Gastrocnemius medialis (tissue), 4 donors: ENCODE measurements at regions not wholly inside any gene's neighbourhood (a gene's known extent, or its start where the extent isn't known, plus 50 kb on each side); places are given as distances from the start of the nearest gene placed in this dataset.

Source experiments
- ATAC-seq, 2 donors: fragments of 150-250 bp; one replicate each; pipeline ENCODE4 v1.9.1; 2016
- DNase-seq, 2 donors: peaks; one replicate each; pipeline ENCODE4 v3.0.0-alpha.2; 2019
- H3K27ac ChIP-seq, 4 donors: fragments of 200-600 bp; sonication (generic); 1 replicate in 1 of 4; 2 replicates in 3 of 4; pipeline ENCODE4 v1.5.1; 2016 to 2018; ENCODE audit warnings: mild to moderate bottlenecking in 2 of 4, moderate library complexity in 1 of 4
- H3K27me3 ChIP-seq, 3 donors: fragments of 200-600 bp; sonication (generic) in 2 of 3; 1 replicate in 1 of 3; 2 replicates in 2 of 3; pipeline versions ENCODE4 v1.5.1 to v1.6.0; 2016 to 2019; ENCODE audit warnings: mild to moderate bottlenecking in 1 of 3, moderate library complexity in 1 of 3
- H3K36me3 ChIP-seq, 2 donors: fragments of 200-600 bp; sonication (generic) in 1 of 2; one replicate each; pipeline ENCODE4 v1.5.1; 2017 to 2018
- H3K4me1 ChIP-seq, 2 donors: fragments of 200-600 bp; sonication (generic) in 1 of 2; one replicate each; pipeline ENCODE4 v1.5.1; 2016 to 2017; ENCODE audit warnings: mild to moderate bottlenecking in 2 of 2
- H3K4me3 ChIP-seq, 4 donors: fragments of 200-600 bp; sonication (generic) in 3 of 4; 1 replicate in 1 of 4; 2 replicates in 3 of 4; pipeline ENCODE4 v1.5.1; 2016 to 2019; ENCODE audit warnings: mild to moderate bottlenecking in 2 of 4
- H3K9me3 ChIP-seq, 3 donors: fragments of 200-600 bp; sonication (generic) in 2 of 3; 1 replicate in 1 of 3; 2 replicates in 2 of 3; pipeline ENCODE4 v1.5.1; 2016 to 2019
- CTCF ChIP-seq, 5 experiments: fragments of 450-650 bp in 3 of 5; fragments of 200-600 bp in 2 of 5; sonication (generic) in 2 of 5; IDR thresholded peaks in 4 of 5; conservative IDR thresholded peaks in 1 of 5; 1 replicate in 4 of 5; 2 replicates in 1 of 5; pipeline ENCODE4 v1.5.1; 2016 to 2019; ENCODE audit warnings: antibody characterized with exemption in 5 of 5, mild to moderate bottlenecking in 3 of 5, moderate library complexity in 3 of 5
- POLR2A ChIP-seq, 2 donors: fragments of 450-650 bp; IDR thresholded peaks; one replicate each; pipeline ENCODE4 v1.6.1; 2017; ENCODE audit warnings: antibody characterized with exemption in 2 of 2, mild to moderate bottlenecking in 2 of 2, moderate library complexity in 2 of 2
- in situ Hi-C, 4 donors: fragments of 200-750 bp; cut with MboI; loops; one replicate each; pipeline versions ENCODE4 v1.15.0 to v1.8.0; 2017; ENCODE audit warnings: low sequenced_read_pairs in 4 of 4
- intact Hi-C: fragments of 100-400 bp; cut with DNase I; formaldehyde crosslinking; loops from one replicate; pipeline ENCODE4 v1.15.1; 2023; ENCODE audit warnings: low total_unique reads

DNA sequence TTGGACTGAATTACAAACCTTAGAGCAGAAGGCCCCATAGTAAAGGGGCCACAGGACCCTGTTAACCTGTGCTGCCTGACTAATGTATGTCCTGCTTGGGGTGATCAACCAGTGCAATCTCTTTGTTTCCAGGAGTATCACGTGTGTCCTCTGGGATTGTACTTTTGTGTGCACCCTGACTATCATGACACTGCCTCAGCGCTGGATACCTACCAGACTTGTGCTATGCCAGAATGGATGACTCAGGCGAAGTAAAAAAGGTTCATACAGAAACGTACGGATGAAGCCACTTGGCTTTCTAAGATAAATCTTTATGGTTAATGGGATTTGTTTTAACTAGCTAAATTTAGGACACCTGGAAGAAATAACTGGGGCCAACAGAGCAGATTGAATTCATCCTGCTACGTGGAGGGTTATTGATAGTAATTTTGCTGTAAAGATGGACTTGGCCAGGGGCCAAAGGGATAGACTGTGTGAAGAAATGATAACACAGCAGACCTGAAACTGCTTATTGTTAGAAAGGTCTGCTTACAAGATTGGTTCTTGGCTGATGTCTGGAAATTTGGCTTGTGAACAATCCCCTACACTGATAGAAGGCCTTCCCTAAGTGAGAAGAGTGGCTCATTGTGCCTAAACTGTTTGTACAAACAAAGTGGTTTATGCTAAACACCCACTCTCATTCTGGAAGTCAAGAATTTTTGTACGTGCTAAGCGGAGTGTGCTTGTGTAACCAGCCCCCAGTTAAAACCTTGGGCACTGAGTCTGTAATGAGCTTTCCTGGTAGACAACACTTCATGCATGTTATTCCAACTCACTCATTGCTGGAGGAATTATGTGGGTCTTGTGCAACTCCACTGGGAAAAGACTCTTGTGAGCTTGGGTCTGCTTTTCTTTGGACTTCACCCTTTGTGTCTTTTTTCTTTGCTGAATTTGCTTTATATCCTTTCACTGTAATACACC, 750.5 kb upstream of the HTR2C start:
- intact Hi-C loops (no loop called here), in situ Hi-C loops (no loop called here)
- H3K27me3 ChIP-seq = peaks cover 0 to 2% (median 0%) of the 10 kb centered on the region in 3 donors
- H3K27ac ChIP-seq = no peak overlapping the region
- ATAC-seq = no peak
- no peaks in the 10 kb centered on the region for H3K4me1 ChIP-seq
- no peak for DNase-seq
- no peaks in the 10 kb centered on the region for H3K9me3 ChIP-seq
- H3K36me3 ChIP-seq = no peaks in the 10 kb centered on the region
- H3K4me3 ChIP-seq = no peak overlapping the region
- TF ChIP-seq POLR2A (IDR thresholded peaks at IDR 0.05) (no peak), CTCF (IDR thresholded peaks at IDR 0.05 in 4 of 5, conservative IDR thresholded peaks at IDR 0.05 in 1 of 5) (no peak)

DNA sequence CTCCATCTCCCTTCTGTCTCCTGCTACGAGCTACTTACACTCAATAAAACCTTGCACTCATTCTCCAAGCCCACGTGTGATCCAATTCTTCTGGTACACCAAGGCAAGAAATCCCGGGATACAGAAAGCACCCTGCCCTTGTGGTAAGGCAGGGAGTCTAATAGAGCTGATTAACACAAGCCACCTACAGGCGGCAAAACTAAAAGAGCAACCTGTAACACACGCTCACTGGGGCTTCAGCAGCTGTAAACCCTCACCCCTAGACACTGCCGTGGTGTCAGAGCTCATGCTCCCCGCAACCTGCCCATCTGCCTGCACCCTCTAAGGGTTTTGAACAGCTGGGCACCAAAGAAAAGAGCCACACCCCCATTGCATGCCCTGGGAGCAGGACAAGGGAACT, 755.4 kb upstream of the HTR2C start:
- in situ Hi-C loops = no loop called here
- no peak overlapping the region for H3K4me3 ChIP-seq
- no peak for DNase-seq
- H3K36me3 ChIP-seq = no peaks in the 10 kb centered on the region
- H3K27ac ChIP-seq = no peak overlapping the region
- TF ChIP-seq CTCF (IDR thresholded peaks at IDR 0.05 in 4 of 5, conservative IDR thresholded peaks at IDR 0.05 in 1 of 5) = no peak
- TF ChIP-seq POLR2A (IDR thresholded peaks at IDR 0.05) = no peak
- no peaks in the 10 kb centered on the region for H3K9me3 ChIP-seq
- ATAC-seq = no peak
- H3K4me1 ChIP-seq = no peaks in the 10 kb centered on the region
- H3K27me3 ChIP-seq = peaks cover 0 to 4% (median 0%) of the 10 kb centered on the region in 3 donors
- intact Hi-C loops = no loop called here

- H3K9me3 ChIP-seq = no peaks in the 10 kb centered on the region
- H3K4me1 ChIP-seq = no peaks in the 10 kb centered on the region
- H3K36me3 ChIP-seq = no peaks in the 10 kb centered on the region
- no peak for DNase-seq
- H3K27ac ChIP-seq = no peak overlapping the region
- H3K27me3 ChIP-seq = no peaks in the 10 kb centered on the region
- no peak for ATAC-seq
- in situ Hi-C loops = no loop called here
- no peak overlapping the region for H3K4me3 ChIP-seq
- TF ChIP-seq CTCF (IDR thresholded peaks at IDR 0.05 in 4 of 5, conservative IDR thresholded peaks at IDR 0.05 in 1 of 5) (no peak), POLR2A (IDR thresholded peaks at IDR 0.05) (no peak)
- intact Hi-C loops = no loop called here
Observed at GRCh38 chrX:113818346-113818745, 765.5 kb upstream of the HTR2C start.

GRCh38 chrX:113804819-113805218, 779.1 kb upstream of the HTR2C start:
- DNase-seq (no peak), ATAC-seq (no peak)
- TF ChIP-seq CTCF (IDR thresholded peaks at IDR 0.05 in 4 of 5, conservative IDR thresholded peaks at IDR 0.05 in 1 of 5) = no peak
- TF ChIP-seq POLR2A (IDR thresholded peaks at IDR 0.05) = no peak
- Histone ChIP-seq H3K4me3 (no peak overlapping the region), H3K9me3 (no peaks in the 10 kb centered on the region), H3K4me1 (no peaks in the 10 kb centered on the region), H3K27me3 (no peaks in the 10 kb centered on the region), H3K27ac (no peak overlapping the region), H3K36me3 (no peaks in the 10 kb centered on the region)
- intact Hi-C loops (no loop called here), in situ Hi-C loops (no loop called here)
